Endodermal cell (in vitro differentiated cells): ENCODE measurements at regions not wholly inside any gene's neighbourhood (a gene's known extent, or its start where the extent isn't known, plus 50 kb on each side); places are given as distances from the start of the nearest gene placed in this dataset.

ENCODE experiments used
- DNase-seq: peaks from one replicate; pipeline ENCODE4 v3.0.0-alpha.2; 2017
- H3K27ac ChIP-seq: 2 replicates; pipeline ENCODE4 v1.5.1; 2013; ENCODE audit warnings: mild to moderate bottlenecking, low read depth, low read length, moderate library complexity
- H3K27me3 ChIP-seq: 2 replicates; pipeline ENCODE4 v1.6.1; 2013; ENCODE audit warnings: mild to moderate bottlenecking, low read length, moderate library complexity; ENCODE audit not compliant: insufficient read depth, control insufficient read depth, poor library complexity, severe bottlenecking
- H3K36me3 ChIP-seq: 2 replicates; pipeline ENCODE4 v1.7.0; 2013; ENCODE audit warnings: mild to moderate bottlenecking, low read length, moderate library complexity; ENCODE audit not compliant: control insufficient read depth, insufficient read depth
- H3K4me1 ChIP-seq: one replicate; pipeline ENCODE4 v1.7.0; 2013; ENCODE audit warnings: low read length; ENCODE audit not compliant: control insufficient read depth, insufficient read depth
- H3K4me3 ChIP-seq: 2 replicates; pipeline ENCODE4 v1.5.1; 2013; ENCODE audit warnings: mild to moderate bottlenecking, low read length, moderate library complexity
- H3K9ac ChIP-seq: 2 replicates; pipeline ENCODE4 v1.6.1; 2013; ENCODE audit warnings: mild to moderate bottlenecking, low read length, moderate library complexity; ENCODE audit not compliant: poor library complexity, severe bottlenecking; ENCODE audit errors: extremely low read depth
- H3K9me3 ChIP-seq: 2 replicates; pipeline ENCODE4 v1.6.1; 2013; ENCODE audit warnings: mild to moderate bottlenecking, low read length, moderate library complexity; ENCODE audit not compliant: control insufficient read depth
- H3K27ac Mint-ChIP-seq: 2 replicates; pipeline ENCODE4 v1.8.0; 2020; ENCODE audit warnings: mixed read lengths
- H3K27me3 Mint-ChIP-seq: 2 replicates; pipeline ENCODE4 v1.8.0; 2021; ENCODE audit warnings: mild to moderate bottlenecking, mixed read lengths; ENCODE audit not compliant: insufficient read depth
- H3K36me3 Mint-ChIP-seq: 2 replicates; pipeline ENCODE4 v1.8.0; 2020; ENCODE audit warnings: low read depth, mixed read lengths
- H3K4me1 Mint-ChIP-seq: 2 replicates; pipeline ENCODE4 v1.8.0; 2020; ENCODE audit warnings: mixed read lengths
- H3K4me3 Mint-ChIP-seq: 2 replicates; pipeline ENCODE4 v1.8.0; 2020; ENCODE audit warnings: mild to moderate bottlenecking, moderate library complexity, mixed read lengths
- H3K9me3 Mint-ChIP-seq: 2 replicates; pipeline ENCODE4 v1.8.0; 2020; ENCODE audit warnings: mild to moderate bottlenecking, mixed read lengths
- WGBS, 2 experiments: methylation state at CpG; one replicate each; pipeline versions ENCODE4 v1.1.5 to v1.1.7; 2013; ENCODE audit warnings: missing lambda C conversion rate in 2 of 2, mixed read lengths in 1 of 2; ENCODE audit not compliant: insufficient coverage in 1 of 2, insufficient read length in 1 of 2; 5-methylcytosine and 5-hydroxymethylcytosine counted together
- TF ChIP-seq, protein P1 (sequence below): fragments of 200-600 bp; sonication (generic); conservative IDR thresholded peaks from 2 replicates; pipeline ENCODE4 v1.5.0; 2021; ENCODE audit warnings: antibody characterized with exemption, mild to moderate bottlenecking

DNA sequence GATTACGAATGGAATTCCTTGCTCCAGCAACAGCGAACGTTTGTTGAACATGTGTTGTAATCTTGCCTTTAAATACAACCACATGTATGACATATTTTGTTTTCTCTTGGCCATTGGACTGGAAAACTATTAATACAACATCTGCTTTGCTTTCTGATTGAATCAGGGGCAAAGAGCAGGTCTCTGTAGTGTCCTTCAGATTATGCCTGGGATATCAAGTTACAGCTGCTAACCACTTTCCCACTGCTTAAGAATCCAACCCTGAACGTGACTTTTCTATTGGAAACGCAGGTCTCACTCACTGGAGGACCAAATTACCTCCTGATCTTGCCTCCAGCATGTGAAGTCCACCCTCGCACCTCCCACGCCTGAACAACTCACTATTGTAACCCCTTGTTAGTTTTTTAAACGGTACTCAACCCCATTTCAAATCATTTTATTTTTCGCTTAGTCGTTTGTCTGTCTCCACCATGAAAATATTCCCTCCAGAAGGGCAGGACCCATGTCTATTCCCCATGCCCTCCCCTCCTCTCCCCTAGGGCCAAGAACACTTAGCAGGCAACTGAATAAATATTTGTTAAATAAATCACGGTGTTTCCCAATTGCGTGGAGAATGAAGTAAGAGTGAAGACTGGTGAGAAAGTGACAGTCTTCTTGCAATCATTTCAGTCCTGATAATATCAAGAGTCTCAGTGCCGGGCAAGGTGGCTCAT is 57.4 kb upstream of the MRTFB start:
- H3K36me3 ChIP-seq: no peaks in the 10 kb centered on the region
- Mint-ChIP-seq H3K9me3 (no peaks in the 10 kb centered on the region), H3K27ac (peak overlapping the region; percentile 62), H3K27me3 (no peaks in the 10 kb centered on the region), H3K36me3 (no peaks in the 10 kb centered on the region), H3K4me3 (no peak overlapping the region), H3K4me1 (peaks cover 31% of the 10 kb centered on the region)
- H3K4me1 ChIP-seq: peaks cover 11% of the 10 kb centered on the region
- H3K27me3 ChIP-seq: no peaks in the 10 kb centered on the region
- 58 to 74% methylated on average over 11 to 13 of the region's 13 CpGs for WGBS, 2 experiments
- peak; percentile 52 for DNase-seq
- no peak overlapping the region for H3K4me3 ChIP-seq
- H3K27ac ChIP-seq: peak overlapping the region; percentile 13
- H3K9ac ChIP-seq: no peak overlapping the region
- no peaks in the 10 kb centered on the region for H3K9me3 ChIP-seq
- TF ChIP-seq, protein P1, sequence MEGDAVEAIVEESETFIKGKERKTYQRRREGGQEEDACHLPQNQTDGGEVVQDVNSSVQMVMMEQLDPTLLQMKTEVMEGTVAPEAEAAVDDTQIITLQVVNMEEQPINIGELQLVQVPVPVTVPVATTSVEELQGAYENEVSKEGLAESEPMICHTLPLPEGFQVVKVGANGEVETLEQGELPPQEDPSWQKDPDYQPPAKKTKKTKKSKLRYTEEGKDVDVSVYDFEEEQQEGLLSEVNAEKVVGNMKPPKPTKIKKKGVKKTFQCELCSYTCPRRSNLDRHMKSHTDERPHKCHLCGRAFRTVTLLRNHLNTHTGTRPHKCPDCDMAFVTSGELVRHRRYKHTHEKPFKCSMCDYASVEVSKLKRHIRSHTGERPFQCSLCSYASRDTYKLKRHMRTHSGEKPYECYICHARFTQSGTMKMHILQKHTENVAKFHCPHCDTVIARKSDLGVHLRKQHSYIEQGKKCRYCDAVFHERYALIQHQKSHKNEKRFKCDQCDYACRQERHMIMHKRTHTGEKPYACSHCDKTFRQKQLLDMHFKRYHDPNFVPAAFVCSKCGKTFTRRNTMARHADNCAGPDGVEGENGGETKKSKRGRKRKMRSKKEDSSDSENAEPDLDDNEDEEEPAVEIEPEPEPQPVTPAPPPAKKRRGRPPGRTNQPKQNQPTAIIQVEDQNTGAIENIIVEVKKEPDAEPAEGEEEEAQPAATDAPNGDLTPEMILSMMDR: no peak

- H3K9me3 Mint-ChIP-seq: no peaks in the 10 kb centered on the region
- H3K4me3 Mint-ChIP-seq: no peak overlapping the region
- WGBS, 2 experiments: 78 to 86% methylated on average over 4 to 5 of the region's 5 CpGs
- H3K36me3 ChIP-seq: no peaks in the 10 kb centered on the region
- no peak overlapping the region for H3K27ac Mint-ChIP-seq
- no peaks in the 10 kb centered on the region for H3K27me3 Mint-ChIP-seq
- DNase-seq: no peak
- no peak overlapping the region for H3K9ac ChIP-seq
- no peaks in the 10 kb centered on the region for H3K36me3 Mint-ChIP-seq
- H3K4me1 Mint-ChIP-seq: peaks cover 34% of the 10 kb centered on the region
- H3K4me1 ChIP-seq: peaks cover 14% of the 10 kb centered on the region
- H3K27ac ChIP-seq: no peak overlapping the region
- TF ChIP-seq, protein P1: no peak
- H3K27me3 ChIP-seq: no peaks in the 10 kb centered on the region
- no peaks in the 10 kb centered on the region for H3K9me3 ChIP-seq
- no peak overlapping the region for H3K4me3 ChIP-seq
Measured at GRCh38 chr16:14014284-14014625, 56.9 kb upstream of the MRTFB start.

DNA sequence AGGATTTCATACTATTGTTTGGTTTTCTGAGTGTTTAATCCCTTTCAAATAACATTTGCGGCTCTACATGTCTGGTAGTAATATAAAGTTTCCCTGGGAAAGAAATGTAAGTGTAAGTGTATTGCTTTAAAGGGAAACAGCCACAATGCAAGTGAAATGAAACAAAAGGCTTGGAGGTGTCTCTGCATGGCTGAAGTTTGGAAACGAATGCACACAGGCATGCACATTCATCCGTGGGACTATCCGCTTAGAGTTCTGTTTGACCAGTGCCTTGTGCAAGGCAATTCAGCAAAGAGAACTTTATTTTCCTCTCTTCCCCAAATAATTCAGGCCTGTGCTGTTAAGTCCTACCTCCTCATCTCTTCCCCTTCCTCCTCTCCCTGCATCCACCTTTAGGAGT is 56.1 kb upstream of the MRTFB start:
- Histone ChIP-seq H3K4me3 (no peak overlapping the region), H3K27me3 (no peaks in the 10 kb centered on the region), H3K9ac (no peak overlapping the region), H3K4me1 (peaks cover 14% of the 10 kb centered on the region), H3K9me3 (no peaks in the 10 kb centered on the region), H3K27ac (no peak overlapping the region), H3K36me3 (no peaks in the 10 kb centered on the region)
- no peaks in the 10 kb centered on the region for H3K36me3 Mint-ChIP-seq
- H3K4me3 Mint-ChIP-seq: no peak overlapping the region
- no peak overlapping the region for H3K27ac Mint-ChIP-seq
- TF ChIP-seq, protein P1: no peak
- H3K9me3 Mint-ChIP-seq: no peaks in the 10 kb centered on the region
- 85 to 87% methylated on average over 4 of the region's 4 CpGs for WGBS, 2 experiments
- peaks cover 30% of the 10 kb centered on the region for H3K4me1 Mint-ChIP-seq
- peak; percentile 2 for DNase-seq
- H3K27me3 Mint-ChIP-seq: no peaks in the 10 kb centered on the region
